Activated naive CD4-positive, alpha-beta T cell treated with anti-CD3 and anti-CD28 coated beads, Interleukin-2, amount 50 U/mL, for 24 hours (primary cell): ENCODE measurements at regions not wholly inside any gene's neighbourhood (a gene's known extent, or its start where the extent isn't known, plus 50 kb on each side); places are given as distances from the start of the nearest gene placed in this dataset.
"Not testable (repeated sequence)": the region's sequence is repeated elsewhere in the genome, so short reads cannot be mapped to it uniquely, and the experiment has no call there.

Experiments used
- H3K27ac Mint-ChIP-seq: one replicate; pipeline ENCODE4 v1.8.0; 2021; ENCODE audit warnings: mild to moderate bottlenecking, mixed read lengths
- H3K27me3 Mint-ChIP-seq: one replicate; pipeline ENCODE4 v1.8.0; 2021; ENCODE audit warnings: mixed read lengths
- H3K36me3 Mint-ChIP-seq: one replicate; pipeline ENCODE4 v1.8.0; 2021; ENCODE audit warnings: mixed read lengths
- H3K4me1 Mint-ChIP-seq: one replicate; pipeline ENCODE4 v1.8.0; 2021; ENCODE audit warnings: mixed read lengths
- H3K4me3 Mint-ChIP-seq: one replicate; pipeline ENCODE4 v1.8.0; 2021; ENCODE audit warnings: mild to moderate bottlenecking, mixed read lengths
- H3K9me3 Mint-ChIP-seq: one replicate; pipeline ENCODE4 v1.8.0; 2021; ENCODE audit warnings: mixed read lengths

DNA sequence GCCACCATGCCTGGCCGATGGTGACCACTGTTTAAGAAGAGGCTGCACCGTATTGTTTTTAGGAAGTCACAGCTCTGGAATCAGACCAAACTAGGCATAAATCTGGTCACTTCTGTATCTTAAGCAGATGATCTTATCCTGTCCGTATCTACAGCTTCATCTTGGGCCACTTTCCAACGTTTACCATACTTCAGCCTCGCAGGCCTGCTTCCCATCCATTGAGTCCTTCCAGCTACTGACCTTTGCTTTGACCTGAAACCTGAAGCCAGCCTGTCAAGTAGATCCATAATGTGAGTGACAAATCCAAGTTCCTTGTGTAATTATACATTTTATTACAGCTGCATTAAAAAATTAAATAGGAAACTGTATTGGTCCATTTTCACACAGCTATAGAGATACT, 1033.0 kb downstream of the CDH11 start:
- Mint-ChIP-seq H3K27ac (no peak overlapping the region), H3K36me3 (no peaks in the 10 kb centered on the region), H3K9me3 (peaks cover 9% of the 10 kb centered on the region), H3K4me3 (no peak overlapping the region), H3K4me1 (no peaks in the 10 kb centered on the region), H3K27me3 (no peaks in the 10 kb centered on the region)

DNA sequence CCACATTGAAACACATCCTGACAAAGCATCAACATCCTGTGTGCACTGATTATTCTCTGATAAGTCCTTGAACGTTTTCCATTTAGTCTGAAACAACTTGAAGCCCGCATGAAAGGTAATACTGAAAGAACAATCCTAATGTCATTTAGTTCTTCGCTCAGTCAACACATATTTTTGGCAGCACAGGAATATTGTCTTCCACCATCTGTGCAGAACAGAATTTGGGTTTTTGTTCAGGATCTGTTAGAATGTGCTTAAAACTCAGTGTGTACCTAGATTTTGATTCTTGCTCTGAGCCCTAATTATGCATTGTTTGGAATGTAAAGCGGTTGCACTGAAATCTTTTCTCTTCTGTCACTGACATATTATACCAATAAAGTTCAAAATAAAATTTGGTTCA, 1036.6 kb downstream of the CDH11 start:
- Mint-ChIP-seq H3K27ac (no peak overlapping the region), H3K36me3 (no peaks in the 10 kb centered on the region), H3K4me3 (no peak overlapping the region), H3K9me3 (peaks cover 10% of the 10 kb centered on the region), H3K27me3 (no peaks in the 10 kb centered on the region), H3K4me1 (no peaks in the 10 kb centered on the region)

DNA sequence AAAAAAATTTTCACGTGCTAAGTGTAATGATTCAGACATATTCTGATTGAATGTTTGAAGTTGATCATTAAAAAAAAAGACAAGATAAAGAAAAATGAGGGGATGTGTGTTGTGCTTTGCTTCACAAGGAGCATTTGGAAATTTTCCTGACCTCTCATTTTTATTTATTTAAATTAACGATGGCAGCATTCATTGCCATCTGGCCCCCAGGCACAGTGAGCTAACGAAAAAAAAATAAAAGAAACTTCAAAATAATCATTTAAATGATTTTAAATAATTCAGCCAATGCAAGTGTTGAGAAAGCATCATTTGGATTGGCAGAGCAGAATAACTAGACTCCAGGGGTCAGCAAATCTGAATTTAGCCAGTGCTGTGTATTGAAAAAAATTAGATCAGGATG, 1037.2 kb downstream of the CDH11 start:
- Mint-ChIP-seq H3K36me3 (no peaks in the 10 kb centered on the region), H3K4me3 (no peak overlapping the region), H3K27me3 (no peaks in the 10 kb centered on the region), H3K27ac (no peak overlapping the region), H3K9me3 (peaks cover 10% of the 10 kb centered on the region), H3K4me1 (no peaks in the 10 kb centered on the region)

DNA sequence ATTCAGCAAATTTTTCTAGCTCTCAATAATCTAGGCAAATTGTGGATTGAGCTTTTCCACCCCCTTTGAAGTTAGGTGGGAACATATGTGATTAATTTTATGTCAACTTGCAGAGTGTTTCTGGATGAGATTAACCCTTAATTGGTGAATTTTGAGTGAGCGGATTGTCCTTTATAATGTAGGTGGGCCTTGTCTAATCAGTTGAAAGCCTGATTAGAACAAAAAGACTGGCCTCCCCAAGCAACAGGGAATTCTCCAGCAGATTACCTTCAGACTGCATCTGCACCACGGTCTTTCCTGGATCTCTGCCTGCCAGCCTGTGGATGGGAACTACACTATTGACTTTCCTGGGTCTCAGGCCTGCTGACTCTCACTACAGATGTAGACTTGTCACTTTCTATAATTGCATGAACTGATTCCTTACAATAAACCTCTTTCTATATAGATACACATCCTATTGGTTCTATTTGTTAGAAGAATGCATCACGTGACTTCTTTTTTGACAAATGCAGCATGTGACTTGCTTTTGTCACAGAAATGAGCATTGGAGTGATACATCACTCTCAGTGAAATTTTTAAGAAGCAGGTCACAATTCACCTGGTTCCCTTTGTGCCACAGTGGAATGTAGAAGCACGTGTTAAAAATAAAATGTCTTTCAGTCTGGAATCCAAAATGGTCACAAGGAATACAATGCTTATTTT, 1038.3 kb downstream of the CDH11 start:
- H3K9me3 Mint-ChIP-seq, result peaks cover 10% of the 10 kb centered on the region
- no peaks in the 10 kb centered on the region for H3K4me1 Mint-ChIP-seq
- H3K4me3 Mint-ChIP-seq, result no peak overlapping the region
- H3K27me3 Mint-ChIP-seq, result no peaks in the 10 kb centered on the region
- H3K27ac Mint-ChIP-seq, result no peak overlapping the region
- H3K36me3 Mint-ChIP-seq, result no peaks in the 10 kb centered on the region

DNA sequence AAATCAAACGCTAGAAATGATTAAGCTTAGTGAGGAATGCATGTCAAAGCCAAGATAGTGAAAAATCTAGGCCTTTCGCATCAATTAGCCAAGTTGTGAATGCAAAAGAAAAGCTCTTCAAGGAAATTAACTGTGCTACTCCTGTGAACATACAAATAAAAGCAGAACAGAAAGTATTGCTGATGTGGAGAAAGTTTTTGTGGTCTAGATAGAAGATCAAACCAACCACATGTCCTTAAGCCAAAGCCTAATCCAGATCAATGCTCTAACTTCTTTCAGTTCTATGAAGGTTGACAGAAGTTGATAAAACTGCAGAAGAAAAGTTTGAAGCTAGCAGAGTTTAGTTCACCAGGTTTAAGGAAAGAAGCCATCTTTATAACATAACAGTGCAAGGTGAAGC, 1044.6 kb downstream of the CDH11 start:
- H3K4me1 Mint-ChIP-seq, result no peaks in the 10 kb centered on the region
- H3K4me3 Mint-ChIP-seq, result no peak overlapping the region

DNA sequence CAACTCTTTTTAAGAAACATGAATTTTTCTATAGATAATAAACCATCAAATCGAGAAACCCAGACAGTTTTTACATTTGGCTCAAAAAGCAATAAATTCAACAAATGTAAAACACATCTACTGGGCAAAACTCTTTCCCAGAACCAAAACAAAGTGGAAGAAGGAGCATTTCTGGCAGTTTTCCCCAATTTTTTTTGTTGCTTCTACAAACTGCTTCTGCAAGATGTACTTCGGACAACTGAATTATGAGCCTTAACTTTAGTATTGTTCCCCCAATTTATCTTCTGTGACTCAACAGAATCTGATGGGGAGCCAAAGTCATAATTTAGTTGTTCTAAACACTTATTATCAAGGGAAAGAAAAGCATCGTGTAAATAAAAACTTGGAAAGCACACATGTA, 1047.2 kb downstream of the CDH11 start:
- Mint-ChIP-seq H3K9me3 (peaks cover 9% of the 10 kb centered on the region), H3K27ac (no peak overlapping the region), H3K4me1 (no peaks in the 10 kb centered on the region), H3K4me3 (no peak overlapping the region), H3K36me3 (no peaks in the 10 kb centered on the region), H3K27me3 (no peaks in the 10 kb centered on the region)

More for the DNA sequence above, 1044.6 kb downstream of the CDH11 start:
- H3K9me3 Mint-ChIP-seq, result peaks cover 9% of the 10 kb centered on the region
- no peaks in the 10 kb centered on the region for H3K36me3 Mint-ChIP-seq
- H3K27ac Mint-ChIP-seq, result no peak overlapping the region
- H3K27me3 Mint-ChIP-seq, result no peaks in the 10 kb centered on the region

DNA sequence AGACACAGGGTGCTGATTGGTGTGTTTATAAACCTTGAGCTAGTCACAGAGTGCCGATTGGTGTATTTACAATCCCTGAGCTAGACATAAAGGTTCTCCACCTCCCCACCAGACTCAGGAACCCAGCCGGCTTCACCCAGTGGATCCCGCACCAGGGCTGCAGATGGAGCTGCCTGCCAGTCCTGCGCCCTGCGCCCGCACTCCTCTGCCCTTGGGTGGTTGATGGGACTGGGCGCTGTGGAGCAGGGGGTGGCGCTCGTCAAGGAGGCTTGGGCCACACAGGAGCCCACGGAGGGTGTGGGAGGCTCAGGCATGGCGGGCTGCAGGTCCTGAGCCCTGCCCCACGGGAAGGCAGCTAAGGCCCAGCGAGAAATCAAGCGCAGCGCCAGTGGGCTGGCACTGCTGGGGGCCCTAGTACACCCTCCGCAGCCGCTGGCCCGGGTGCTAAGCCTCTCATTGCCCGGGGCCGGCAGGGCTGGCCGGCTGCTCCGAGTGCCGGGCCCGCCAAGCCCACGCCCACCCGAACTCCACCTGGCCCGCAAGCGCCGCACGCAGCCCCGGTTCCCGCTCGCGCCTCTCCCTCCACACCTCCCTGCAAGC, 1049.6 kb downstream of the CDH11 start:
- not testable (repeated sequence) for H3K36me3 Mint-ChIP-seq, H3K9me3 Mint-ChIP-seq

DNA sequence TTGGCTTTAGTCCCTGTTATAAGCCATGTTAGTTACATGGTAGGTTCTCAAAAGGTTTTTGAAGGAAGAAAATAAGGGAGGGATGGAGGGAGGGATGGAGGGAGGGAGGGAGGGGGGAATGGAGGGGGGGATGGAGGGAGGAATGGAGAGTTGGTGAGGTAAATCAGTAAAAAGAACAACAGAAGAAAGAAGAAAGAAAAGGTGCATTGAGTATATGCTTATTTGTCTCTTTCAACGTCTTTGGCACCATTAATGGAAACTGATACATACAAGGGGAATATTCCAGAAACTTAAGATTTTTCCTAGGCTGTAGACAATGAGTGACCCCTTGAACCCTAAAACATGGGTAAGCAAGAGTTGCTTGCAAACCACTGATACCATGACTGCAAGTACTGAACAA, 1056.3 kb downstream of the CDH11 start:
- Mint-ChIP-seq H3K9me3 (peaks cover 5% of the 10 kb centered on the region), H3K4me1 (no peaks in the 10 kb centered on the region), H3K4me3 (no peak overlapping the region), H3K36me3 (no peaks in the 10 kb centered on the region), H3K27me3 (no peaks in the 10 kb centered on the region), H3K27ac (no peak overlapping the region)

More for the DNA sequence above, 1049.6 kb downstream of the CDH11 start:
- H3K4me3 Mint-ChIP-seq, H3K4me1 Mint-ChIP-seq, H3K27me3 Mint-ChIP-seq, H3K27ac Mint-ChIP-seq: not testable (repeated sequence)

DNA sequence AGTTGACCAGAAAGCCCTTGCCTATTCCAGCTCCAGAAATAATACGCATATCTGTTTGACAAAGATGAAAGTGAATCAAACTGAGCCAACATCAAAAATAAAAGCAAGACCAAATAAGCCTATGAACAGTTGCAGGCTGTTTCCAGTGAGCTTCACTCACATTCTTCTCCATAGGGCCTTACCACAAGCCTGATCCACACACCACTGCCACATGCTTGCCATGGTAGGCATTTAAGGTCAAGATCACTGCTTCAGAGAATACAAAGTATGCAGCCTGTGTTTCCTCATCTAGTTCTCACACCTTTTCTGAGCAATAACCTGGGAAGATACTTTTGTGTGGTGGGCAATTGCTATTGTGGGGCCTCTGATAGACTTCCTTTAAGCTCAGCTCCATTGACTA, 1060.2 kb downstream of the CDH11 start:
- Mint-ChIP-seq H3K27me3 (no peaks in the 10 kb centered on the region), H3K4me3 (no peak overlapping the region), H3K4me1 (no peaks in the 10 kb centered on the region), H3K9me3 (peaks cover 5% of the 10 kb centered on the region), H3K36me3 (no peaks in the 10 kb centered on the region), H3K27ac (no peak overlapping the region)

DNA sequence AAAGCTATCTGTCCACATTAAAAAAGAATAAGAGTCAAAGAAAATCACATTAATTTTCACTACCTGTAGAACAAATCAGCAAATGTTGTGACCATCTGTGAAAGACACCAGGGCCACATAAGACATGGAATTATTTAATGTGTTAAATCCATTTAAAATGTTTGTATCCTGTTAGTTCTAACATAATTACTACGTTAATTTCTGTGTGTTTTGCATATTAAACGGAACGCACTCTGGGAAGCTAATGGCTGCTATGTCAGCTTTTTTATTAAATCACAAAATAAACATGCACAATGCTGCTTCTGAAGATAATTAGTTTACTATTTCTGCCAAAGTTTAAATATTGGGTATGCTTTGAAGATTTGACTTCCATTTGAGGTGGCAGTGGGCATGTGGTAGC, 1061.2 kb downstream of the CDH11 start:
- no peaks in the 10 kb centered on the region for H3K36me3 Mint-ChIP-seq
- no peaks in the 10 kb centered on the region for H3K4me1 Mint-ChIP-seq
- no peaks in the 10 kb centered on the region for H3K27me3 Mint-ChIP-seq

DNA sequence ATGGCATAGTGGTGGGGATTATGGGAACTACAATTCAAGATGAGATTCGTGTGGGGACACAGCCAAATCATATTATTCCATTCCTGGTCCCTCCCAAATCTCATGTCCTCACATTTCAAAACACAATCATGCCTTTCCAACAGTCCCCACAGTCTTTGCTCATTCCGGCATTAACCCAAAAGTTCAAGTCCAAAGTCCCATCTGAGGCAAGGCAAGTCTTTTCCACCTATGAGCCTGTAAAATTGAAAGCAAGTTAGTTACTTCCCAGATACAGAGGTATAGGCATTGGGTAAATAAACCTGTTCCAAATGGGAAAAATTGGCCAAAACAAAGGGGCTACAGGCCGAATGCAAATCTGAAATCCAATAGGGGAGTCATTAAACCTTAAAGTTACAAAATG, 1063.2 kb downstream of the CDH11 start:
- Mint-ChIP-seq H3K27me3 (no peaks in the 10 kb centered on the region), H3K4me1 (no peaks in the 10 kb centered on the region), H3K9me3 (peaks cover 4% of the 10 kb centered on the region), H3K27ac (no peak overlapping the region), H3K36me3 (no peaks in the 10 kb centered on the region), H3K4me3 (no peak overlapping the region)

More for the DNA sequence above, 1061.2 kb downstream of the CDH11 start:
- Mint-ChIP-seq H3K9me3 (peaks cover 5% of the 10 kb centered on the region), H3K4me3 (no peak overlapping the region), H3K27ac (no peak overlapping the region)

DNA sequence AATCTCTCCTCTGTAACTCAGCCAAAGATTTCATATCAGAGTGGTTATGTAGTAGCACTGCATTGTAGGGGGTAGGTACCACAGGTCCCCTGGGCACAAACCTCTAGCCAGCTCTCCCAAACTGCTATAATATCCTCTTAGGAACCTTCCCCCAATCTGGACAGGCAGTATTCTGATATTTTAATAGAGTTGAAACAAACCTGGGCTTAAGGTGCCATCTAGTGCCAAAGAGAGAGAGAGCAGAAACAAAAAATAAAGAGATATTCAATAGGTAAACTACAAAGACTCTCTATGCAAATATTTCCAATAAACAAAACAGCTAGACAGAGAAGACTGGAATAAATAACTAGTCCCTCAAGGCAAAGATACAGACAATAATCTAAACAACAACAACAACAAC, 1070.0 kb downstream of the CDH11 start:
- Mint-ChIP-seq H3K9me3 (peaks cover 24% of the 10 kb centered on the region), H3K4me3 (no peak overlapping the region), H3K36me3 (no peaks in the 10 kb centered on the region), H3K27me3 (no peaks in the 10 kb centered on the region), H3K27ac (no peak overlapping the region), H3K4me1 (no peaks in the 10 kb centered on the region)

DNA sequence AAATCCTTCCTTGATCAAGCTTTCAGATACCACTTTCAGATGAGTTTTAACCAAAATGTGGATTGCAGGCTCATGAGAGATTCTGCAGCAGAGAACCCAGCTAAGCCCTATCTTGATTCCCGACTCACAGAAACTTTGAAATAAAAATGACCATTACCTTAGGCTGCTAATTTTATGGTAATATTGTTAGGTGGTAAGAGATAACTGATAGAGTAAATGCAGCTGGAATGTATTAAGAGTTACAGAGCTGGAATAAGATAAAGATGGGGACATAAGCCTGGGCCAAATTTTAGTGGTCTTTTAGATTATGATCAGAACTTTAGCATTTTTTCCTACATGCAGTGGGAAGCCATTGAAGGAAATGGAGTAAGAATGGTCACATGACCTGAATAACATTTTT, 1074.0 kb downstream of the CDH11 start:
- no peaks in the 10 kb centered on the region for H3K36me3 Mint-ChIP-seq
- peaks cover 26% of the 10 kb centered on the region for H3K9me3 Mint-ChIP-seq
- no peaks in the 10 kb centered on the region for H3K4me1 Mint-ChIP-seq
- no peak overlapping the region for H3K27ac Mint-ChIP-seq
- no peaks in the 10 kb centered on the region for H3K27me3 Mint-ChIP-seq
- no peak overlapping the region for H3K4me3 Mint-ChIP-seq

DNA sequence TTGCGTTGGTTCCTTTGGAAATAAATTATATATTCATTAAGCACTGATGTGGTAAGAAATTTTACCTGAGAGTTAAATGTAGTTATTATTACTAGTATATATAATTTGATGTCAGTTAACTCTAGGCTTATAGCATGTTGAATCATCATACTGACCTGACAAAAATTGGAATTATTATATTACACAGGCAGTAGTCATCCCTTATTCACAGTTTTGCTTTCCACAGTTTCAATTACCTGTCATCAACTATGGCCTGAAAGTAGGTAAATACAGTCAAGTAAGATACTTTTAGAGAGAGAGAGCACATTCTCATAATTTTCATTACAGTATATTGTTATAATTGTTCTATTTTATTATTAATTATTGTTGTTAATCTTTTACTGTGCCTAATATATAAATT, 1074.7 kb downstream of the CDH11 start:
- Mint-ChIP-seq H3K9me3 (peaks cover 26% of the 10 kb centered on the region), H3K4me1 (no peaks in the 10 kb centered on the region), H3K27me3 (no peaks in the 10 kb centered on the region), H3K4me3 (no peak overlapping the region), H3K36me3 (no peaks in the 10 kb centered on the region), H3K27ac (no peak overlapping the region)

DNA sequence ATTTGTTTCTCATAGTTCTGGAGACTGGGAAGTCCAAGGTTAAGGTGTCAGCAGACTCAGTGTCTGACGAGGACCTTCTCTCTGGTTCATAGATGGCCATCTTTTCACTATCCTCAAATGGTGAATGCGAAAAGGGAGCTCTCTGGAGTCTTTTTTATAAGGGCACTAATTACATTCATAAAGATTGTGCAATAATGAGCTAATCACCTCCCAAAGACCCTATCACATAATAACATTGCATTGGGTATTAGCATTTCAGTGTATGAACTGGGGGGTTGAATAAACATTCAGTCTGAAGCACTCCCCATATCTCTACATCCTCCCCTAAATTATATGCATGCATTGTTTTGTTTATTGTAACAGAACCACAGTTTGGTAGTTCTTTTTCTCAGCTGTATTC, 1086.5 kb downstream of the CDH11 start:
- Mint-ChIP-seq H3K27ac (no peak overlapping the region), H3K27me3 (no peaks in the 10 kb centered on the region), H3K9me3 (peaks cover 38% of the 10 kb centered on the region), H3K4me3 (no peak overlapping the region), H3K36me3 (no peaks in the 10 kb centered on the region), H3K4me1 (no peaks in the 10 kb centered on the region)

DNA sequence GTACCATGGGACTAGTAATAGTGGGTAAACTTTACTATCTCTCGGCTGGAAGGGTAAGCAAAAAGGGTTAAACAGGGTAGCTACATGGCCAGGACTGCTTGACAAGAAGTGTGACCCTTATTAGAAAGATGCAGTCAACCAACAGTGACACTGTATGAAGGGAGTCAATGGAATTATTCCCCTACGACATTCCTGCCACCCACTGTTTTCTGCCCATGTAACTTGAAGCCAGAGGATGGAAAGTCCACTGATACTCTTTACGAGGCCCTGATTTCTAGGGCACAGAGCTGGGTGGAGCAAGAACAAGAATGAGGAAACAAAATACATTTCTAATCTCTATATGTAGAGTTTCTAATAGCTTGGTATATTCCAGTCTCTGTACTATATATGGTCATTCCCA, 1102.5 kb downstream of the CDH11 start:
- Mint-ChIP-seq H3K27me3 (no peaks in the 10 kb centered on the region), H3K4me1 (no peaks in the 10 kb centered on the region), H3K27ac (no peak overlapping the region), H3K4me3 (no peak overlapping the region), H3K36me3 (no peaks in the 10 kb centered on the region), H3K9me3 (peaks cover 12% of the 10 kb centered on the region)

DNA sequence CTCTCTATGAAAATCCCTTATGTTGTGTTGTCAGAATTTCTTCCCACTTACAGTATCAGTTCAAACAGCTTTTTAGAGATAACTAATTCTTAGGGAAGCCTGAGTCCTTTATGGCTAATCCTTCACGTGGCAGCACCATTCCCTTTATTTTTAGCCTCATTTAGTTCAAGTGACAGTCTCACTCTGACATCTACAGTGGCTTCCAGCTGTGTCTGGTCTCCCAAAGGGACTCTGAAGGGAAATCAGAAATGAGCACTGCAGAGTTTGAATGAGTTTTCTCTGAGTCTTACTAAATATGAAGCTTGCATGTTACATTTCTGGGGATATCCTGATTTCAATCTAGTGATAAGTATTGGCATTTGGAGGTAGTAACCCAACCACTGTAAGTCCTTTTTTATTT, 1104.1 kb downstream of the CDH11 start:
- Mint-ChIP-seq H3K9me3 (peaks cover 14% of the 10 kb centered on the region), H3K4me1 (no peaks in the 10 kb centered on the region), H3K27me3 (no peaks in the 10 kb centered on the region), H3K4me3 (no peak overlapping the region), H3K36me3 (peaks cover 1% of the 10 kb centered on the region), H3K27ac (no peak overlapping the region)
